GM12875 (cell line): ENCODE measurements at regions not wholly inside any gene's neighbourhood (a gene's known extent, or its start where the extent isn't known, plus 50 kb on each side); places are given as distances from the start of the nearest gene placed in this dataset.

Experiments
- H3K4me3 ChIP-seq: one replicate; pipeline ENCODE4 v1.5.1; 2011; ENCODE audit warnings: low read depth, low read length, control low read depth
- CTCF ChIP-seq: IDR thresholded peaks from 2 replicates; pipeline ENCODE4 v1.5.1; 2011; ENCODE audit warnings: low read depth, mild to moderate bottlenecking, control low read depth, inconsistent platforms, low read length, moderate library complexity, borderline replicate concordance; ENCODE audit not compliant: insufficient read depth

DNA sequence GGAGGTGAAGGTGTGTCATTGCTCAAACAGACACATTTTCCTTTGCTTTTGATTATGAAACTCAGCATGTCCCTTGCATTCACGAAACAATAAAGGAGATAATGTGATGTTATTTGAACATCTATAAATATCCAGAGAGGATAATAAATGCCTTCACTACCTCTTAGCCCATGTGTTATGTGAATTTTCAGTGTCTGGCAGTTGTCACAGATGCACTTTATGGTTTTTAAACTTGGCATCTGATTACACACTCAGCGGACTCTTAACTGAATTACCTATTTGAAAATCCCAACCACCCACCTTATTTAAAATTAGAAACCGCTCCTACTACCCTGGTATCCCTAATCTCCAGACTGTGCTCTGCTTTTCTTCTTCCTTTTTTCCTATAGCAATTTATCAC lies 254.2 kb downstream of the COG6 start:
- H3K4me3 ChIP-seq = no peak overlapping the region
- TF ChIP-seq CTCF = no peak

DNA sequence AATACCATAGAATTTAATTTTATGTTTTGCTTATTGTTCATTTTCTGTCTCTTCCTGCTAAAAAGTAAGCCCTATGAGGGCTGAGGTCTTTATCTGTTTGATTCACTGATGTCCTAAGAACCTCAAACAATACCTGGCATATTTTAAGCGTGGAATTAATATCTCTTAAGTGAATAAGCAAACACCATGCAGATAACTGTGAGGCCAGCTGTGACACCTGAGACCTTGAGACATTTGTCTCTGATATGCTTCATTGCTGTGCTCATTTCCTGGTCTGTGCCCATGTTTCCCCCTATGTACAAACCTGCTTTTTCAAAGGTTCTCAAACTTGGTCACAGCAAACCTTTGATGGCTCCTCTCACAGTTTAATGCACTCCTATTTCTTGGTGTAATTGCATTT lies 254.6 kb downstream of the COG6 start:
- TF ChIP-seq CTCF = no peak
- H3K4me3 ChIP-seq = no peak overlapping the region

- H3K4me3 ChIP-seq = no peak overlapping the region
- TF ChIP-seq CTCF = no peak
Measured at GRCh38 chr13:39910833-39911232, 255.4 kb downstream of the COG6 start.

DNA sequence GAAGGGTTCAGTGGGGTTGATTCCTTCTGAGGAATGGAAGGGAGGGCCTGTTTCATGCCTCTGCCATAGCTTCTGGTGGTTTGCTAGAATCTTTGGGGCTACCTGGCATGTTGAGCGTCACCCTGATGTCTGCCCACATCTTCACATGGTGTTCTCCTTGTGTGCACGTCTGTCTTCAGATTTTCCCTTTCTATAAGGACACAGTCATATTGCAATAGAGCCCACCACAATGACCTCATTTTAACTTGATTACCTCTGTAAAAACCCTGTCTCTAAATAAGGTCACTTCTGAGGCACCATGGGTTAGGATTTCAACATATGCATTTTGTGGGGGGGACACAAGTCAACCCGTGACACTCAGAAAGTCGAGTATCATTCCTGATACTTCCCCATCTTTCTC lies 257.9 kb downstream of the COG6 start:
- TF ChIP-seq CTCF = no peak
- no peak overlapping the region for H3K4me3 ChIP-seq

- no peak for TF ChIP-seq CTCF
- no peak overlapping the region for H3K4me3 ChIP-seq
Measured at GRCh38 chr13:39913928-39914327, 258.5 kb downstream of the COG6 start.

GRCh38 chr13:39915418-39915817 lies 260.0 kb downstream of the COG6 start:
- no peak overlapping the region for H3K4me3 ChIP-seq
- TF ChIP-seq CTCF = no peak

- no peak overlapping the region for H3K4me3 ChIP-seq
- no peak for TF ChIP-seq CTCF
Measured at GRCh38 chr13:39916330-39916729, 260.9 kb downstream of the COG6 start.
